ENCODE measurements at regions not wholly inside any gene's neighbourhood (a gene's known extent, or its start where the extent isn't known, plus 50 kb on each side); places are given as distances from the start of the nearest gene placed in this dataset.
A peak's percentile ranks its signal among the peaks of the same experiment; 100 is the strongest.

DNA sequence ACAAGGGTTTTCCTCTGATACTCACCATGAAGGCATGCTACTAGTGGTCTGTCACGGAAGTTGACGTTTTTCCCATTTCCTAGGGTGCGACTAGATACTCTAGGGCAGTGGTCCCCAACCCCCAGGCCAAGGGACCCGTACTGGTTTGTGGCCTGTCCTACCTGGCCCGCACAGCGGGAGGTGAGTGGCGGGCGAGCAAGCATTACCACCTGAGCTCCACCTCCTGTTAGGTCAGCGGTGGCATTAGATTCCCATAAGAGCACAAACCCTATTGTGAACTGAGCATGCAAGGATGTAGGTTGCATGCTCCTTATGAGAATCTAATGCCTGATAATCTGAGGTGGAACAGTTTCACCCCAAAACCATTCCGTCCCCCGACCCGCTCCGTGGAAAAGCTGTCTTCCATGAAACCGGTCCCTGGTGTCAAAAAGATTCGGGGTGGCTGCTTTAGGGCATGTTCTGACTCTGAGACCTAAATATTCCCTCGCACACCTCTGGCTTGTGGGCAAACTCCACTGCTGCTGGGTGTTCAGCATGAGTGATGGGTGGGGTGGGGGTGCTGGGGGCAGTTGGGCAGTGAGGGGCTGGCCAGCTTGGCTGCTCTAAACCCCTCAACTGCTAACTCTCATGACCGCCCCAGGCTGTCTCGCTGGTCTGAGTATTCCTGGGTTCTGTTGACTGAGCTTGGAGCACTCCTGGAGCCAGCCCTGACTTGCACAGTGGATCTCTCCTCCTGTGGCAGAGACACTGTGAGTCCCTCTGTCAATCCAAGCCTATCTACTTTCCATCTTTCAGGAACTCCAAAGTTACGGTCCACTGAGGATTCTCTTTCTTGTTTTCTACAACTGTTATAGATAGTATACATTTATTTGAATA is 78.3 kb upstream of the NEK6 start:
- DNase-seq, result no peak

DNA sequence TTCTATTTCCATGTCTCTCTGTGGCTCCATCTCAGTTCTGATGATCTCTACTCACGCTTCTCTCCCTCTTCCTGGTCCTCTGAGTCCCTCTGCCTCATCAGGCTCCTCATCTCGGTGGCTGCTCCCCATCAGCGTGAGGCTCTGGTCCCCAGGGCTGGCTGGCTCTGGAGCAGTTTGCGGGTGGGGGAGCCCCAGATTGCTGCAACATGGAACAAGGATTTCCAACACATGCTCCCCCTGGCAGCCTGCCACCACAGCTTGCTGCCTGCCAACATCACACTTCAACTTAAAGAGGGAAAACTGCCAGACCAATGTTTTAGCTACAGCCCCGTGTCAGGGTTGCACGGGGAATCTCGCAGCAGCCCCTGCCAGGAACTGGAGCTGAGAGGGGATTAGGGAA is 77.2 kb upstream of the NEK6 start:
- DNase-seq, result no peak

DNA sequence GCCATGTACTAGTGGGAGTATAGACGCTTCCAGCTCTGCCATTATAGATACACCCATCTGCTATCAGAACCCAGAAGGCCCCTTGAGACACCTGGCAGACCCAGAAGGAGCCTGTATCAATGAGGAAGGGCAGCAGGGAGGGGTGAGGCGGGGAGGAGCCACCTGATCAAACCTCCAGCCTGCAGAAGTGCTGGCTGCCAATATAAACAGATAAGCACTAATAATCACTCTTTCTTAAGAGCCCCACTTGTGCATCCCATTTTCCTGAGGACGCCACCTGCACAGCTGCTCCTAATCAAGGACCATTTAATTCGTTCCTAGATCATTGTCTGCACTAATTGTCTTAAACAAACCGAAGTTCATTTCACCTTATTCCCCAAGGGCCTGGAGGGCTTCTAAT is 75.0 kb upstream of the NEK6 start:
- no peak for DNase-seq

DNA sequence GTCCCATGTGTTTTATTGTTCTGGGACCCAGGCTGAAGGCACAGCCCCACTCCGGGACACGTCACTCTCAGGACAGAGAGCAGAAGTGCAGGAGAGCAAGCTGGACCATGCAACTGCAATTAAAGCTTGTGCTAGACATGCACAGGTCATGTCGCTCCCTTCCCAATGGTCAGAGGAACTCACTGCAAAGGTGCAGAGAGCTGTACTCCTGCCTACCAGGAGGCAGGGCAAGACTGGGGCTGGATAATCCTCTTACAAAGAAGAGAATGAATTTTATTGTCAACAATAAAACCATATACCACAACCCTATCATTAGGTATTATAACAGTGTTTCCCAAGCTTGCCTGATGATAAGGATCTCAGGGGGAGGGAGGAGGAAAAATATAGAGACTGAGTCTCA is 74.0 kb upstream of the NEK6 start:
- no peak for DNase-seq

DNA sequence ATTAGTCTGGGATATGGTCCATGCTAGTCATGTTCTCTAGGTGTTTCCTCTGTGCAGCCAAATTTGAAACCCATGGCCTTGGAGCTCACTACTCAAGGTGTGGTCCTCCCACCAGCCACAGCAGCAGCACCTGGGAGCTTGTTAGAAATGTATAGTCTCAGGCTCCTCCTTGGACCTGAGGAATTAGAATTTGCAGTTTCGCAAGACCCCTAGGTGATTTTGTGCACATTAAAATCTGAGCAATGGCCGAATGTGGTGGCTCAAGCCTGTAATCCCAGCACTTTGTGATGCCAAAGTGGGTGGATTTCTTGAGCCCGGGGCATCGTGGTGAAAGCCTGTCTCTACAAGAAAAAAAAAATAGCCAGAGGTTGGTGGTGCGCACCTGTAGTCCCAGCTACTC is 72.3 kb upstream of the NEK6 start:
- no peak for DNase-seq

DNA sequence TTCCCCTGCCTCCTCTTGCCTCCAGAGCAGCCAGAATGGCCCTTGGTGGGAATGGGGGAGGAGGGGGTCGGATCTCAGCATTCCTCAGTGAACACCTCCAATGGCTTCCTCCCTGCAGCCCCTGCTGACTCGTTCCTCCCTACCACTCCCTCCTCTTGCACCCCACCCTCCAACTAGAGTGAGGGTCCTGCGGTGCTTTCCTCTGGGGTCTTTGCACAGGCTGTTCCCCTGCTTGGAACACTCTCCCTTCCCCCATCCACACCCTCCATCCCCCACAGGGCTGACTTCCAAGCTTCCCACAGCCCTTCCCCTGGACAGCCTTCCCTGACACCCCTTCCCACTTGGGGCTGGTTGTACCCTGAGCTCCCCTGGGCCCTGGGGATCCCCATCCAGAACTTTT is 70.4 kb upstream of the NEK6 start:
- no peak for DNase-seq

DNA sequence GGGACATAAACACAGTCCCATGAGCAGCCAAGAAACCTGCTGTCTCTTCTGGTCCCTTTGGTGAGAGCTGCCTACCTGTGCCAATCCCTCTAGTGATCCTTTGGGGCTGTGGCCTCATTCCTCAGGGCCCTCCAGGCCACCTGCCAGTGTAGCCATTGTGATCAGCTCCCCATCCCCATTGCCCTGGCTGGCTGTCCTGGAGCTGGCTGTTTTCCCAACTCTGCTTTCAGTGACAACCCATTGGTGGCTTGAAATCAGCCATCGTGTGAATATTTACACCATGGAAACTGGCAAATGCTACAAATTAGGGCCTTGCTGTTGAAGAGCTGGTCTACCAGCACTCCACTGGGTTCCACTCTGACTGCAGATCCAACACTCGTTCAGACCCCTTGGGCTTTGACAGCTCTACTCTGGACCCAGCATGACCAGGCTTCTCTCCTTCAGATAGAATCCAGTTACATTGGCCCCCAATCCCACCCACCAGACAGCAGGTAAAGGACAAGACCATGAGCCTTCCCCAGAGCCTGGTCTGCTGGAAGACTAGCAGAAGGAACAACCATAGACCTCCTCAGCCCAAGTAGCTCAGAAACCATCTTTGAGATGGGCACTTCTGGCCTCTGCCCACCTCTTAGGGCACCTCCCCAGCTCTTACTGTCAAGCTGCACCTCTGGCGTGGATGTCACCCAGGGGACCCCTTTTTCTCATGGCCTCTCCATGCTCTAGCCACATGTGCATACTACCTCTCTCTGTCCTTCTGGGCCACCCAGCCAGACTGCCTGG is 69.2 kb upstream of the NEK6 start:
- DNase-seq, result no peak

DNA sequence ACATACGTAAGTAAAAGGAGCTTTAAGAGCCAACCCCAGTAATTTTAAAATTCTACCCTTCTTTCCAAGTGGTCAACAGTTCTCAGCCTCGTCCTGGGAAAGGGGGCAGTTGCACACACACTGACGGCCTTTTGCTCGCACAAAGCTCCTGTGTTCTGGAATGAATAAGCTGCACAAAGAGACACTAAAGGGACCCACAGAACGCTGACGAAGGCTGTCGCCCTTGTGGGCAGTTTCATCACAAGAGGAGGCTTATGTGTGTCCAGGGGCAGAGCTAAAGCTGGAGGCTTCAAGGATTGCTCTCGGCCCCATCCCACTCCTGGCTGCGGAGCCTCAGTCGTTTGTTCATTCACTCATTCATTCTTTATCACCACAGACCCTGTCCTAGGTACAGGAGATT is 67.0 kb upstream of the NEK6 start:
- DNase-seq, result no peak

DNA sequence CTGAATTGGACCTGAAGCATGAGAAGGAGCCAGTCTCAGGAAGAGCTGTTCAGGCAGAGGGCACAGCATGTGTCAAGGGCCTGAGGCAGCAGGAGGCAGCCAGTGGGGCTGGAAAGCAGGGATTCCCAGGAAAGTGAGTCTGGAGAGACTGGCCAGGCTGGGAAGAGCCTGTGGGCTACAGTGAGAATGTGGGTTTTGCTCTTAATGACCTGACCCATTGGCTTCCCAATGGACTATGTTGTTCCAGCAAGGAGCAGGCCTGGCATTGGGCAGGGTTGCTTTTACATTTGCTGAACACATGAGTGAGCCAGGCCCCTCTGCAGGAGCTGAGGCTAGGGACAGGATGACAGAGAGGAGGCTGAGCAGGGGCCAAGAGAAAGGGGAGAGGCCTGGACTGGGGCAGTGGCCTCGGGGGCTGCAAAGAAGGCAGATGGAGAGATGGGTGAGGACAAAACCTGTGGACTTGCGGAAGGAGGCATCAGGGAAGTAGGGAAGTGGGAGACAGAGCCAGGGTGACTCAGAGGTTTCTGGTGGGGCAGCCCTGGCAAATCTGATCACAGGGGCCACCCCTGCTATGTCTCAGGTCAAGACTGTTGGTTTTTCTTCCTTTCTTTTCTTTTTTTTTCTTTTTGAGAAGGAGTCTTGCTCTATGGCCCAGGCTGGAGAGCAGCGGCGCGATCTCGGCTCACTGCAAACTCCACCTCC is 65.9 kb upstream of the NEK6 start:
- DNase-seq, result no peak

DNA sequence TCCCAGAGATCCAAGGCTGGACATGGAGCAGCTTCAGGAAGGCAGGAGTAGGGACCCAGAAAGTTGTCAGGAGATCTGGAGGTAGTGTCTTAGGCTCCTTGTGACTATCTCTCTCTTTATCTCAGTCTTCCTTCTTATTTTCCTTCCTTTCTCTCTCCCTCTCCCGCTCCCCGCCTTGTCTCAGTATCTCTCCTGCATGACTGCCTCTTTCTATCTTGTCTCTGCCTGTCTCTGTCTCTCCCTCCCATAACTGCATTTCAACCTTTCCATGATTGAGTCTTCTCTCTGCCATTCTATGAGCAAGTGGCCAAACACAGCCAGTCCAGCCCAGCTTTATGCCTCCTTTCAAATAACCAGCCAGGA is 61.0 kb upstream of the NEK6 start:
- DNase-seq, result no peak

DNA sequence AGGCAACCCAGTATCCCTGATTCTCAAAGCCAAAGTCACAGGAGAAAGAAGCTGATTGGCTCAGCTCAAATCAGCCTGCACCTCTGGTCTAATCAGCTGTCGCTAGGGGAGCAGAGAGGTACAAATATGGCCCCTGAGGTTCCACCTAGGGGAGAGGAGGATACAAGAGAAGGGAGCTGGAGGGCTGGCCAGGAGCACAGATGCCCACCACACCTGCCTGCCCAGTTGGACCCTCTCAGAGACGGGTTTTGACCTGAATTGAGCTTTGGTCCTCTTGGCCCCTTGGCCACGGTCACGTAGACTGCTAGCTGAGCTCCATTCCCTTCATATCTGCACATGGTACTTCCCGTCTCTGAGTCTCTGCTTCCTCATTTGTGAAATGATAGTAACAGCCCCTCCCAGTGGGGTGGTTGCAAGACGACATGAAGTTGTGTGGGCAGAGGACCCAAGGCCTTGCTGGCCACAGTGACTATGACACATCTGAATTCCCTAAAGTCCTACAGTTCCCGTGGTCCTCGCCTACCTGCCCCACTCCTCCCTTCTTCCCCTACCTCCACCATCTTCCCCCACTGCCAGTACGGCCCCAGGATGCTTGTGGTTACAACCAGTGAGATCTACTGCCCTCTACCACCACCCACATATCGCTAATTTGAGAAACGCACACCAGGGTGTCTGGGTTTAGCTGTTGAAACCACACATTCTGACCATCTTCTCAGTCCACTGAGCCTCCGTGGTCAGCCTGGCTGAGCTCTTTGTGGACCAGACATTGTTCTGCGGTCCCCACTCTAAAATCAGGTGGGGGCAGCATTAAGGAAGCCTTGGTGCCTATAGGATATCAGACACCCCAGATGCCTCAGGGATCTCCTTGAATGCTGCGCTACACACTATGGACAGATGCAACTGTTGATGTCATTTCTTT is 60.3 kb upstream of the NEK6 start:
- no peak for DNase-seq

DNA sequence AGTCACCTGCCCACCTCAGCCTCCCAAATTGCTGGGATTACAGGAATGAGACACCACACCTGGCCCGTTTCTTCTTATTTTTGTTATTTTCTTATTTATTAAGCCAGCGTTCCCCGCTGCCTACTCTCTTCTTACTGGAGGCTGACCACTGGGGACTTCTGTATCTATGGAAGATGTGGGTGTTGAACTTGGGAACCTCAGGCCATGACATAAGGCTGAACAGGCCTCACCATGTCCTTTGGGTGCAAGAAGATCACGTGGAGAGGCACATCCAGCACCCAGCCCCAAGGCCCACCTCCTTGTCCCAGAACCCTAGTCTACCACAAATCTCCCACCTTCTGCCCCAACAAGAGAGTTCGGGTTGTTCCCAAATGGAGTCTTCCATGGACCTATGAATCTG is 59.4 kb upstream of the NEK6 start:
- DNase-seq, result no peak

DNA sequence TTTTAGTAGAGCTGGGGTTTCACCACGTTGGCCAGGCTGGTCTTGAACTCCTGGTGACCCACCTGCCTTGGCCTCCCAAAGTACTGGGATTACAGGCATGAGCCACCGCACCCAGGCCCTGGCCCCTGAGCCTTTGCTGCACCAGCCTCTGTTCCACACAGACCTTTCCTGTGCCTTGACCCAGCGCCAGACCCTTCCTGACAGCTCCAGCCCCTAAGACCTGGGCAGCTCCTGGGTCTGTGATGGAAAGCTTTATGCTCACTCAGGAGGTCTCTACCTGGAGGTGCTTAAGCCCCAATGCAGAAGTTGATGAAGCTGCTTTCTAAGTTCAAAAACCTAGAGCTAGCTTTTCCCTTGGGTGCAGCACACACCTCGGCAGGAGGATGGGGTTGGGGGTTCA is 58.8 kb upstream of the NEK6 start:
- no peak for DNase-seq

DNA sequence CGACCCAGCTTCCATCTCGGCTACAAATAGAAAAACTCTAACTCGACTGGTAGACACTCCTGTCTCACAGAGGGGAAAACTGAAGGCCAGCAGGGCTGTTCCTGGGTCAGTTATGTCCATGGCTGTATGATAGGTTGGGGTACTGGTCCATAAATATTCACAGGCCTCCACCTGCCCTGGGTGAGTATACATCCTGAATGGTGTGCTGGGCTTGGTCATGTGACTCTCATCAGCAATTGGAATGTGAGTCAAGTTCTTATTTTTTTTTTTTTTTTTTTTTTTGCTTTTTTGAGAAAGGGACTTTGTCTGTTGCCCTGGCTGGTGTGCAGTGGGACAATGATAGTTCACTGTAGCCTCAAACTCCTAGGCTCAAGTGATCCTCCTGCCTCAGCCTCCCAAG is 58.3 kb upstream of the NEK6 start:
- DNase-seq, result no peak

DNA sequence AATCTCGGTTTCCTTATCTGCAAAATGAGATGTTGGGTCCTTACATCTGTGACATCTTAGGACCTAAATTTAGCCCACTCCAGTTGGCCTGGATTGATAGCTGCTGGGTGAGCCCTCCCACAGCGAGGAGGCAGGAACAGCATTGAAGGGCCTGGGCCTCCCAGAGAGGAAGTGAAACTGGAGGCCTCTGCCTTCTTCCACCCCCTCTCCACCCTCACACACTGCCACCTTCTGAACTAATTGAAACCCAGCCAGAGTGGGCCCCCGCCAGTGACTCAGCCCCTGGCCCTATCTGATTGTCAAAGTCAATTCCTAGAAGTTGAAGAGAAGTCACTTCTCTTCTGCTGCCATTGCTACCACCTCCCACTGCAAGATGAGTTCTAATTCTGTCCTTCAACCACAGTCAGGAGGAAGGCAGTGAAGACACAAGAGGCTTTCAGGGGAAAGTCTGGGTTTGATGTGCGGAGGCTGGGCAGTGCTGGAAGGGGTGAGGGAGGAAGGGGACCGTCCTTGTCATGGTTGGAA is 55.2 kb upstream of the NEK6 start:
- peak; percentile 10 for DNase-seq

DNA sequence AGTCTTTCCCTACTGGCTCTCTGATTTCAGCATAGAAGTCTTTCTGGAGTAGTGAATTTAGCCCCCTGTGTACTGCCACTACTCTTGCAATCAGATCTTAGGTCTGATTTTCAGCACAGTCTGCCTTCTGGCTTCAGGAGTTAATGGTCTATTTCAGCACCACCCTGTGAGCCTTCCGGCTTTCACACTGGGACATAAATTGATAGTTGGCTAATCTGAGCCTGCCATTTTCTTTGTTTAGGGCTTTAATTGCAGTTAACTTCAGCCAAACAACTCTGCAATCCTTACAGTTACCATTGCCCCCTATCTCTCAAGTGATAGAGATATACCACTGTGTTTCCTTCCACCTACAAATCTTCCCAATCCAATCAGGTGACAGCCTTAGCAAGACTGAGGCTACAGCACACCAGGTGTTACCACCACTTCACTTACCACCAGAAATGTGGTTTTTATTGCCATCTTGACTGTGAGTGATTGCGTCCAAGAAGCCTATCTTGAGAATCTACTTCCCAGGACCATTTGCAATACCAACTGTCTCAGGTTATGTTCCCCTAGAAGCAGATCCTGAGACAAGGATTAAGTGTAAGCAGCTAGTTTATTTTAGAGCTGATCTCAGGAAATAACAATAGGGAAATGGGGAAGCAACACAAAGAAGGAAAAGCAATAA is 51.9 kb upstream of the NEK6 start:
- no peak for DNase-seq

DNA sequence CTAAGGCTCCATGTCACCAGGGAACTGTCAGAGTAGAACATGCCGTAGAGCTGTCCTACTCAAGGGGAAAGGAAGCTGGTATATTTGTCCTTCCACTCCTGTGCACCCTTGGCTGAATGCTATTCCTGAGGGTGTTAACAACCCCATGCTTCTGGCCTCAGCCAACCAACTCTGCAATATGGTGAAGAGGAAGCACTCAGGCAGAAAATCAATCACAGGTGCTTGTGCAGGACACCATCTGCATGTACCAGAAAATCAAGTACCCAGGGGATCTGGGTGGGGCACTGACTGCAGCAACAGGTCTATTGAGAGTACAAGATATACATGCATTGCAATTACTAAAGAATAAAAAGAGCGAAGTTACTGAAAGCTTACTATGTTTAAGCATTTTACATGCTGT is 51.4 kb upstream of the NEK6 start:
- no peak for DNase-seq
